ENCODE measurements at regions not wholly inside any gene's neighbourhood (a gene's known extent, or its start where the extent isn't known, plus 50 kb on each side); places are given as distances from the start of the nearest gene placed in this dataset.
"Not testable (repeated sequence)": the region's sequence is repeated elsewhere in the genome, so short reads cannot be mapped to it uniquely, and the experiment has no call there.

GRCh38 chr5:159678657-159679392 lies 237.5 kb upstream of the ADRA1B start:
- Histone ChIP-seq H3K4me3 (ENCODE audit: low read depth, low read length) (no peak overlapping the region), H3K36me3 (ENCODE audit: control insufficient read depth, insufficient read depth, low read length) (no peaks in the 10 kb centered on the region), H3K27me3 (ENCODE audit: control insufficient read depth, insufficient read depth, low read length) (no peaks in the 10 kb centered on the region)
- no peak for TF ChIP-seq CTCF (IDR thresholded peaks at IDR 0.05; ENCODE audit: insufficient read depth, low read length, severe bottlenecking)
- no peak for FAIRE-seq
- no peak for DNase-seq (ENCODE audit: low read depth)

GRCh38 chr5:159680095-159680494 lies 236.2 kb upstream of the ADRA1B start:
- H3K27me3 ChIP-seq (ENCODE audit: control insufficient read depth, insufficient read depth, low read length) = no peaks in the 10 kb centered on the region
- no peak for TF ChIP-seq CTCF (IDR thresholded peaks at IDR 0.05; ENCODE audit: insufficient read depth, low read length, severe bottlenecking)
- no peak for DNase-seq (ENCODE audit: low read depth)
- no peak overlapping the region for H3K4me3 ChIP-seq (ENCODE audit: low read depth, low read length)
- no peaks in the 10 kb centered on the region for H3K36me3 ChIP-seq (ENCODE audit: control insufficient read depth, insufficient read depth, low read length)
- no peak for FAIRE-seq

GRCh38 chr5:159681661-159682060 lies 234.6 kb upstream of the ADRA1B start:
- no peaks in the 10 kb centered on the region for H3K36me3 ChIP-seq (ENCODE audit: control insufficient read depth, insufficient read depth, low read length)
- TF ChIP-seq CTCF (IDR thresholded peaks at IDR 0.05; ENCODE audit: insufficient read depth, low read length, severe bottlenecking) = no peak
- DNase-seq (ENCODE audit: low read depth) (no peak), FAIRE-seq (no peak)
- no peaks in the 10 kb centered on the region for H3K27me3 ChIP-seq (ENCODE audit: control insufficient read depth, insufficient read depth, low read length)
- no peak overlapping the region for H3K4me3 ChIP-seq (ENCODE audit: low read depth, low read length)

GRCh38 chr5:159682623-159683022 lies 233.7 kb upstream of the ADRA1B start:
- no peak for FAIRE-seq
- no peak for DNase-seq (ENCODE audit: low read depth)
- no peak for TF ChIP-seq CTCF (IDR thresholded peaks at IDR 0.05; ENCODE audit: insufficient read depth, low read length, severe bottlenecking)
- H3K27me3 ChIP-seq (ENCODE audit: control insufficient read depth, insufficient read depth, low read length) = no peaks in the 10 kb centered on the region
- H3K4me3 ChIP-seq (ENCODE audit: low read depth, low read length) = no peak overlapping the region
- no peaks in the 10 kb centered on the region for H3K36me3 ChIP-seq (ENCODE audit: control insufficient read depth, insufficient read depth, low read length)

DNA sequence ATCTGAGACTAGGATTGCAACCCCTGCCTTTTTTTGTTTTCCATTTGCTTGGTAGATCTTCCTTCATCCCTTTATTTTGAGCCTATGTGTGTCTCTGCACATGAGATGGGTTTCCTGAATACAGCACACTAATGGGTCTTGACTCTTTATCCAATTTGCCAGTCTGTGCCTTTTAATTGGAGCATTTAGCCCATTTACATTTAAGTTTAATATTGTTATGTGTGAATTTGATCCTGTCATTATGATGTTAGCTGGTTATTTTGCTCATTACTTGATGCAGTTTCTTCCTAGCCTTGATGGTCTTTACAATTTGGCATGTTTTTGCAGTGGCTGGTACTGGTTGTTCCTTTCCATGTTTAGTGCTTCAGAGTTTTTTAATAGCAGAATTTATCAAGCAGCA lies 228.4 kb upstream of the ADRA1B start:
- not testable (repeated sequence) for FAIRE-seq; H3K27me3 ChIP-seq (ENCODE audit: control insufficient read depth, insufficient read depth, low read length); H3K4me3 ChIP-seq (ENCODE audit: low read depth, low read length); DNase-seq (ENCODE audit: low read depth); H3K36me3 ChIP-seq (ENCODE audit: control insufficient read depth, insufficient read depth, low read length)

- Histone ChIP-seq H3K27me3 (ENCODE audit: control insufficient read depth, insufficient read depth, low read length) (no peaks in the 10 kb centered on the region), H3K36me3 (ENCODE audit: control insufficient read depth, insufficient read depth, low read length) (no peaks in the 10 kb centered on the region), H3K4me3 (ENCODE audit: low read depth, low read length) (no peak overlapping the region)
- FAIRE-seq = no peak
- no peak for DNase-seq (ENCODE audit: low read depth)
- no peak for TF ChIP-seq CTCF (IDR thresholded peaks at IDR 0.05; ENCODE audit: insufficient read depth, low read length, severe bottlenecking)
Measured at GRCh38 chr5:159695741-159696294, 220.5 kb upstream of the ADRA1B start.

Data from bronchial epithelial cell (primary cell).